ENCODE measurements at regions not wholly inside any gene's neighbourhood (a gene's known extent, or its start where the extent isn't known, plus 50 kb on each side); places are given as distances from the start of the nearest gene placed in this dataset.

GRCh38 chr11:4202749-4203148 is 108.2 kb downstream of the RRM1 start:
- intact Hi-C loops (cut with DNase I), result no loop called here
- H3K4me1 ChIP-seq, result no peaks in the 10 kb centered on the region
- DNase-seq (no peak), ATAC-seq (no peak)
- H3K27ac ChIP-seq, result no peak overlapping the region
- TF ChIP-seq CTCF (IDR thresholded peaks at IDR 0.05), result no peak
- H3K9me3 ChIP-seq, result no peaks in the 10 kb centered on the region
- H3K4me3 ChIP-seq, result no peak overlapping the region
- no peaks in the 10 kb centered on the region for H3K27me3 ChIP-seq
- no peaks in the 10 kb centered on the region for H3K36me3 ChIP-seq

- DNase-seq, result no peak
- no peak overlapping the region for H3K27ac ChIP-seq
- TF ChIP-seq CTCF (IDR thresholded peaks at IDR 0.05), result no peak
- no peaks in the 10 kb centered on the region for H3K27me3 ChIP-seq
- H3K4me3 ChIP-seq, result no peak overlapping the region
- H3K4me1 ChIP-seq, result no peaks in the 10 kb centered on the region
- no peak for ATAC-seq
- H3K36me3 ChIP-seq, result no peaks in the 10 kb centered on the region
- H3K9me3 ChIP-seq, result no peaks in the 10 kb centered on the region
- intact Hi-C loops (cut with DNase I), result no loop called here
Measured at GRCh38 chr11:4197112-4197511, 102.5 kb downstream of the RRM1 start.

DNA sequence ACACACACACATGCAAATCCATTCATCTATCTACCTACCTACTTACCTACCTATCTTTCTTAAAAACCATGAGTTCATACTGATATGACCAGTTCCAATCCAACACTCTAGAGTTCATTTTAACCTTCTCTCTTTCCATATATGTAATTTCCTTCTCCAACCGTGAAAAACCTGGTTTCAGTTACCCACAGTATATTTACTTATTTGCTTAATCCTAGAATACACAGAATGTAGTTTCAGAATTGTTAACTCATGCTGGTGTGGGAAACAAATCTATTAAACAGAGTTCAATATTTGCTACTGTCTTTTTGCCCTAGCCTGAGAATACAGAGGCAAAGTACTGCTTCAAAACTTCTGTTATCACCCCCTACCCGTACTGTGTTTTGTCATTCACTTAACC is 101.3 kb downstream of the RRM1 start:
- Histone ChIP-seq H3K4me3 (no peak overlapping the region), H3K4me1 (no peaks in the 10 kb centered on the region), H3K36me3 (no peaks in the 10 kb centered on the region), H3K9me3 (no peaks in the 10 kb centered on the region), H3K27ac (no peak overlapping the region), H3K27me3 (no peaks in the 10 kb centered on the region)
- DNase-seq, result no peak
- no peak for ATAC-seq
- no peak for TF ChIP-seq CTCF (IDR thresholded peaks at IDR 0.05)
- intact Hi-C loops (cut with DNase I), result no loop called here

DNA sequence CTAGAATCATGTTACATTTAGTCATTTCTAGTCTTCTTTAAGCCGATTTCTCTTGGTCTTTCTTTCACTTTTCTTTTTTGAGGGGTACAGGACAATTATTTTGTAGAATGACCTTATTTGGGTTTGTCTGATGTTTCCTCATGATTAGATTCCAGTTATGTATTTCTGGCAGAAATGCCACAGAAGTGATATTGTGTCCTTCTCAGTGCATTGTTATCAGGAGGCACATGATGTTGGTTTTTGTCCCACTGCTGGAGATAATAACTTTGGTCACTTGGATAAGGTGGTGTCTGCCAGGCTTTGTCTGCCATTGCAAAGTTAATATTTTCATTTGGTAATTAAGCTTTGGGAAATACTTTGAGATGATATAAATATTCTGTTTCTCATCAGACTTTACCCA is 100.3 kb downstream of the RRM1 start:
- intact Hi-C loops (cut with DNase I), result no loop called here
- no peak for TF ChIP-seq CTCF (IDR thresholded peaks at IDR 0.05)

DNA sequence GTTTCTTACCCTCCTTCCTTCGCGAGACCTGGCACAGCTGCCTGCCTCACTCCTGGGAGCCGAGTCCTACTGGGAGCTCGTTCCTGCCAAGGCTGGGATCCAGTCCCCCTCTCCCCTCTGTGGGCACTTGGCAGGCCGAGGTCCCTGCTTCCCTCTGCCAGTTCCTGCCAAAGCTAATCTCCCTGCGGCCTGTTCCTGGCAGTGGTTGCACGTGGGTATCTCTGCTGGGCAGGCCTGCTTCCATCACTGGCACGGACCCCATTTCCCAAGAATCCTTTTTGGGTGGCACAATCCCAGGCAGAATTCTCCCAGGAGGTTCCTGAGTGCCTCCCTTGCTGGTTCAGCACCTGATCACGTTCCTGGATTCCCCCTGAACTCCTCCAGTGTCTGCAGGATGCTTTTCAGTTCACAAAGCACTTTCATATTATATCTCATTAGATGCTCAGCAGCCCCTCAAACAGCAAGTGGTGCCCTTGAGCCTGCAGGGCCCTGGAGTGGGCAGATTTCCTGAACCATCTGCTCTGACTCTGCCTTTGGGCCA is 96.5 kb downstream of the RRM1 start:
- ATAC-seq (no peak), DNase-seq (no peak)
- intact Hi-C loops (cut with DNase I), result no loop called here
- Histone ChIP-seq H3K9me3 (no peaks in the 10 kb centered on the region), H3K4me3 (no peak overlapping the region), H3K36me3 (no peaks in the 10 kb centered on the region), H3K27me3 (no peaks in the 10 kb centered on the region), H3K4me1 (peaks cover 6% of the 10 kb centered on the region), H3K27ac (no peak overlapping the region)
- TF ChIP-seq CTCF (IDR thresholded peaks at IDR 0.05), result no peak

More for the DNA sequence above, 100.3 kb downstream of the RRM1 start:
- no peak overlapping the region for H3K27ac ChIP-seq
- ATAC-seq, result no peak
- H3K36me3 ChIP-seq, result no peaks in the 10 kb centered on the region
- no peak for DNase-seq
- no peak overlapping the region for H3K4me3 ChIP-seq
- no peaks in the 10 kb centered on the region for H3K9me3 ChIP-seq
- H3K27me3 ChIP-seq, result no peaks in the 10 kb centered on the region
- no peaks in the 10 kb centered on the region for H3K4me1 ChIP-seq

DNA sequence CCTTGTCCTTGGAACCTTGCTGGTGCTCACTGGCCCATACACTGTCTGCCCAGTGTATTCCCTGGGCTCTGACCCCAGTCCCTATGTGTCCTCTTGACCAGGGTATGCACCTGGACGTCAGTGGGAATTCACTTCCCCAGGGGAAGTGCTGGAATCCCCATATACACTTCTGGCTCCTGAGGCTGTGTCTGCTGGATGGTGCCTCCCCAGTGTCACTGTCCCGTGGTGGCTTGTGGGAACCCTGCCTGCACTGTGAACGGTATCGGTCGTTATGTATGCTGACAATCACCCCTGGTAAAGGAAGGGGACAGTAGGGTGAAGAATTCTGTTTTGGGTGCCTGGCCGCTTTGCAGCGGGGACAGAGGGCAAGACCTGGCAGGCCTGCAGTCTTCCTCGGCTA is 95.9 kb downstream of the RRM1 start:
- H3K27me3 ChIP-seq, result no peaks in the 10 kb centered on the region
- H3K9me3 ChIP-seq, result no peaks in the 10 kb centered on the region
- no peak overlapping the region for H3K27ac ChIP-seq
- intact Hi-C loops (cut with DNase I), result no loop called here
- no peak overlapping the region for H3K4me3 ChIP-seq
- no peaks in the 10 kb centered on the region for H3K36me3 ChIP-seq
- peaks cover 6% of the 10 kb centered on the region for H3K4me1 ChIP-seq
- TF ChIP-seq CTCF (IDR thresholded peaks at IDR 0.05), result no peak
- ATAC-seq (no peak), DNase-seq (no peak)
